ENCODE measurements at regions not wholly inside any gene's neighbourhood (a gene's known extent, or its start where the extent isn't known, plus 50 kb on each side); places are given as distances from the start of the nearest gene placed in this dataset.
A peak's percentile ranks its signal among the peaks of the same experiment; 100 is the strongest.
"Not testable (repeated sequence)": the region's sequence is repeated elsewhere in the genome, so short reads cannot be mapped to it uniquely, and the experiment has no call there.

- no peak for DNase-seq
Measured at GRCh38 chr15:69749274-69749673, 296.7 kb downstream of the RPLP1 start.

- DNase-seq = no peak
Measured at GRCh38 chr15:69749797-69750196, 297.2 kb downstream of the RPLP1 start.

GRCh38 chr15:69750253-69750652 is 297.6 kb downstream of the RPLP1 start:
- DNase-seq = no peak

GRCh38 chr15:69751147-69751546 is 298.5 kb downstream of the RPLP1 start:
- DNase-seq = no peak

GRCh38 chr15:69751566-69751965 is 298.9 kb downstream of the RPLP1 start:
- DNase-seq = no peak

- DNase-seq = no peak
Measured at GRCh38 chr15:69753867-69754266, 301.2 kb downstream of the RPLP1 start.

- no peak for DNase-seq
Measured at GRCh38 chr15:69754313-69754712, 301.7 kb downstream of the RPLP1 start.

GRCh38 chr15:69755551-69756310 is 303.1 kb downstream of the RPLP1 start:
- DNase-seq = no peak

- no peak for DNase-seq
Measured at GRCh38 chr15:69756440-69756839, 303.8 kb downstream of the RPLP1 start.

- no peak for DNase-seq
Measured at GRCh38 chr15:69757186-69757585, 304.6 kb downstream of the RPLP1 start.

GRCh38 chr15:69758291-69758771 is 305.7 kb downstream of the RPLP1 start:
- no peak for DNase-seq

GRCh38 chr15:69758810-69759790 is 306.5 kb downstream of the RPLP1 start:
- no peak for DNase-seq

- no peak for DNase-seq
Measured at GRCh38 chr15:69760258-69760845, 307.7 kb downstream of the RPLP1 start.

GRCh38 chr15:69760890-69761568 is 308.4 kb downstream of the RPLP1 start:
- DNase-seq = peak; percentile 96

- DNase-seq = no peak
Measured at GRCh38 chr15:69762373-69763148, 309.9 kb downstream of the RPLP1 start.

GRCh38 chr15:69763831-69764230 is 311.2 kb downstream of the RPLP1 start:
- no peak for DNase-seq

GRCh38 chr15:69766156-69766555 is 313.5 kb downstream of the RPLP1 start:
- no peak for DNase-seq

- DNase-seq = no peak
Measured at GRCh38 chr15:69767191-69767590, 314.6 kb downstream of the RPLP1 start.

GRCh38 chr15:69769336-69769735 is 316.7 kb downstream of the RPLP1 start:
- DNase-seq = not testable (repeated sequence)

GRCh38 chr15:69774258-69774657 is 321.6 kb downstream of the RPLP1 start:
- not testable (repeated sequence) for DNase-seq

GRCh38 chr15:69774711-69775110 is 322.1 kb downstream of the RPLP1 start:
- DNase-seq = not testable (repeated sequence)

GRCh38 chr15:69777356-69777755 is 320.4 kb downstream of the TLE3 start:
- no peak for DNase-seq

Data from amniotic stem cell (primary cell).